ENCODE measurements at regions not wholly inside any gene's neighbourhood (a gene's known extent, or its start where the extent isn't known, plus 50 kb on each side); places are given as distances from the start of the nearest gene placed in this dataset.

DNA sequence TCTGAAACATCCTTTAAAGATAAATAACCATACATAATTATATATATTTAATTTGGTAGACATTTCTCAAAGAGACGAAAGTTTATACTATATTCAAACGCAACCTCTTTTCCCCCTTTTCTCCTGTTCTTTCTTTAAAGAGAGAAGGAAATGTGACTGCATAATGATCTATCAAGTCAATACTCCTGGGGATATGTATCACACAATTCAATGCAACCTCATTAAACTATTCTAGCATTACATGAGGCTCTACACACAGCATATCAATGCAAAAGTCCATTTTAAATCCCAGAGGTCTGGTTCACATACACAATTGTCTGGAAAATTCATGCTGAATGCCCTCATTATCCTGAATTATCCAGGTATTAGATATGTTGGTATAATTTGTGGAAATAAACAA, 330.7 kb downstream of the LMX1A start:
- no peak for ATAC-seq

DNA sequence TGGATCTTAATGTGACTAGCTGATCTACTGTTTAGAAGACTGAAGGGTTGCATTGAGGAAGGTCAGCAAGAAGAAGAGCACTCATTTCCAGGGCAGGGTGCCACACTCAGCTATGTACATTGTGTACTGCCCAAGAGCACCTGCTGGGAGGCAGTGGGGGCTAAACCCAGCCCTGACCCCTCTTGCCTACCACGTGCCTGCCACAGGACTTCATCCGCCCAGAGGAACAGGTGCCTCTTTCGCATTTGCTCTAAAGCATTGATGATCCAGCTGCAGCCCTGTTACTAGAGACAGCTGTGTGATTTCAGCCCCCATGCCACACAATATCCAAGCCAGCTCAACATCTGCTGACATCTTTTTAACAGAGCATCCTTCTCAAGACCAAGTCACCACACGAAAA, 341.8 kb downstream of the LMX1A start:
- no peak for ATAC-seq
- TF ChIP-seq ZNF70 (CRISPR knock-in tag; IDR thresholded peaks at IDR 0.05) (no peak), SNAI2 (CRISPR knock-in tag; IDR thresholded peaks at IDR 0.05) (no peak), ESRRG (CRISPR knock-in tag; IDR thresholded peaks at IDR 0.05) (no peak), OSR1 (CRISPR knock-in tag; IDR thresholded peaks at IDR 0.05) (no peak), ARNTL (CRISPR knock-in tag; IDR thresholded peaks at IDR 0.05; ENCODE audit: borderline replicate concordance, low read depth) (no peak), CSDC2 (CRISPR knock-in tag; IDR thresholded peaks at IDR 0.05) (no peak), BACH2 (CRISPR knock-in tag; IDR thresholded peaks at IDR 0.05; ENCODE audit: borderline replicate concordance) (no peak), ZC3H10 (CRISPR knock-in tag; IDR thresholded peaks at IDR 0.05) (no peak), POU6F1 (CRISPR knock-in tag; IDR thresholded peaks at IDR 0.05; ENCODE audit: borderline replicate concordance, low read depth) (no peak), PPARA (CRISPR knock-in tag; IDR thresholded peaks at IDR 0.05; ENCODE audit: borderline replicate concordance) (no peak), ZFP30 (CRISPR knock-in tag; IDR thresholded peaks at IDR 0.05) (no peak), TSHZ2 (CRISPR knock-in tag; IDR thresholded peaks at IDR 0.05) (no peak), ZNF8 (CRISPR knock-in tag; IDR thresholded peaks at IDR 0.05) (no peak), RARB (CRISPR knock-in tag; IDR thresholded peaks at IDR 0.05) (no peak)

More for the DNA sequence above, 330.7 kb downstream of the LMX1A start:
- TF ChIP-seq ESRRG (CRISPR knock-in tag; IDR thresholded peaks at IDR 0.05) (no peak), ZC3H10 (CRISPR knock-in tag; IDR thresholded peaks at IDR 0.05) (no peak), GLIS3 (CRISPR knock-in tag; IDR thresholded peaks at IDR 0.05) (no peak), ZNF565 (CRISPR knock-in tag; conservative IDR thresholded peaks at IDR 0.05; ENCODE audit: low read depth) (no peak), ZFP3 (CRISPR knock-in tag; IDR thresholded peaks at IDR 0.05) (no peak), SNAI2 (CRISPR knock-in tag; IDR thresholded peaks at IDR 0.05) (no peak), PPARA (CRISPR knock-in tag; IDR thresholded peaks at IDR 0.05; ENCODE audit: borderline replicate concordance) (no peak), POU6F1 (CRISPR knock-in tag; IDR thresholded peaks at IDR 0.05; ENCODE audit: borderline replicate concordance, low read depth) (no peak), ARNTL (CRISPR knock-in tag; IDR thresholded peaks at IDR 0.05; ENCODE audit: borderline replicate concordance, low read depth) (no peak), ZNF70 (CRISPR knock-in tag; IDR thresholded peaks at IDR 0.05) (no peak), ISL1 (CRISPR knock-in tag; IDR thresholded peaks at IDR 0.05) (no peak), ZNF8 (CRISPR knock-in tag; IDR thresholded peaks at IDR 0.05) (no peak), TCF4 (CRISPR knock-in tag; IDR thresholded peaks at IDR 0.05; ENCODE audit: borderline replicate concordance) (no peak), RARB (CRISPR knock-in tag; IDR thresholded peaks at IDR 0.05) (no peak), TSHZ2 (CRISPR knock-in tag; IDR thresholded peaks at IDR 0.05) (no peak), ZFP30 (CRISPR knock-in tag; IDR thresholded peaks at IDR 0.05) (no peak), TOX (CRISPR knock-in tag; IDR thresholded peaks at IDR 0.05; ENCODE audit: borderline replicate concordance) (no peak), BACH2 (CRISPR knock-in tag; IDR thresholded peaks at IDR 0.05; ENCODE audit: borderline replicate concordance) (no peak)
- TF ChIP-seq, protein P1, sequence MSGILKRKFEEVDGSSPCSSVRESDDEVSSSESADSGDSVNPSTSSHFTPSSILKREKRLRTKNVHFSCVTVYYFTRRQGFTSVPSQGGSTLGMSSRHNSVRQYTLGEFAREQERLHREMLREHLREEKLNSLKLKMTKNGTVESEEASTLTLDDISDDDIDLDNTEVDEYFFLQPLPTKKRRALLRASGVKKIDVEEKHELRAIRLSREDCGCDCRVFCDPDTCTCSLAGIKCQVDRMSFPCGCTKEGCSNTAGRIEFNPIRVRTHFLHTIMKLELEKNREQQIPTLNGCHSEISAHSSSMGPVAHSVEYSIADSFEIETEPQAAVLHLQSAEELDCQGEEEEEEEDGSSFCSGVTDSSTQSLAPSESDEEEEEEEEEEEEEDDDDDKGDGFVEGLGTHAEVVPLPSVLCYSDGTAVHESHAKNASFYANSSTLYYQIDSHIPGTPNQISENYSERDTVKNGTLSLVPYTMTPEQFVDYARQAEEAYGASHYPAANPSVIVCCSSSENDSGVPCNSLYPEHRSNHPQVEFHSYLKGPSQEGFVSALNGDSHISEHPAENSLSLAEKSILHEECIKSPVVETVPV (CRISPR knock-in tag; IDR thresholded peaks at IDR 0.05): no peak
